Hematopoietic multipotent progenitor cell treated with erythropoietin and hydrocortisone succinate and interleukin-3 and kit ligand, for 6 days (in vitro differentiated cells): ENCODE measurements at regions not wholly inside any gene's neighbourhood (a gene's known extent, or its start where the extent isn't known, plus 50 kb on each side); places are given as distances from the start of the nearest gene placed in this dataset.
"Not testable (repeated sequence)": the region's sequence is repeated elsewhere in the genome, so short reads cannot be mapped to it uniquely, and the experiment has no call there.

ENCODE experiments used
- DNase-seq: peaks from one replicate; pipeline ENCODE4 v3.0.0-alpha.2; 2015

DNA sequence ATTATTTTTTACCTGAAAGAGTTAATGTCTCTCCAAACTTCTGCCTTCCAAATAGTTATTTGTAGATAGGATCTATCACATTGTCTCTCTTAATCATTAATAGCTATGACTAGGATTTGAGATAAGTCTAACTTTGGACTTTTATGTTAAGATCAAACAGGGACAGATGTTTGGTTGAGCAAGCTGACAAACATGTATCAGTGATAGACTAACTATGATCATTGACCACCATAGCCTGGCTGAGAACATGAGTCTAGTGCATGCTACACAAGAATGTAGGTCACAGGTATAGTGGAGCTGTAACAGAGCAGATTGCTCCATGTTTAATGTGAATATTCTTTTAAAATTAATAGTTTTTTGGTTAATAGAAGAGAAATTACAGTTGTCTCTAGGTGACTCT lies 52.0 kb downstream of the SYT15B start:
- DNase-seq: not testable (repeated sequence)

GRCh38 chr10:47710443-47710842 lies 52.9 kb downstream of the SYT15B start:
- DNase-seq: not testable (repeated sequence)

DNA sequence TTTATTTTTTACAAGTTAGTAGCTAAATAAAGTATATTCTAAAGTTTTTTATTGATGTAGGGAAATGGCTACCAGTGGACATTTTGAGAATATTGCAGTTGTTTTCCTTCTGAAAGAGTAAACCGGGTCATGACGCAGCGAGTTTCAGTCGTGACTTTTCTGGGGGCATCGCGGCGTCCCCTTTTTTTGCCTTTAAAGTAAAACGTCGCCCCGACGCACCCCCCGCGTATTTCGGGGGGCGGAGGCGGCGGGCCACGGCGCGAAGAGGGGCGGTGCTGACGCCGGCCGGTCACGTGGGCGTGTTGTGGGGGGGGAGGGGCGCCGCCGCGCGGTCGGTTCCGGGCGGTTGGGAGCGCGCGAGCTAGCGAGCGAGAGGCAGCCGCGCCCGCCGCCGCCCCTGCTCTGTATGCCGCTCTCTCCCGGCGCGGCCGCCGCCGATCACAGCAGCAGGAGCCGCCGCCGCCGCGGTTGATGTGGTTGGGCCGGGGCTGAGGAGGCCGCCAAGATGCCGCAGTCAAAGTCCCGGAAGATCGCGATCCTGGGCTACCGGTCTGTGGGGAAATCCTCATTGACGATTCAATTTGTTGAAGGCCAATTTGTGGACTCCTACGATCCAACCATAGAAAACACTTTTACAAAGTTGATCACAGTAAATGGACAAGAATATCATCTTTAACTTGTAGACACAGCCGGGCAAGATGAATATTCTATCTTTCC lies 57.5 kb downstream of the SYT15B start:
- DNase-seq: peak; percentile 11

DNA sequence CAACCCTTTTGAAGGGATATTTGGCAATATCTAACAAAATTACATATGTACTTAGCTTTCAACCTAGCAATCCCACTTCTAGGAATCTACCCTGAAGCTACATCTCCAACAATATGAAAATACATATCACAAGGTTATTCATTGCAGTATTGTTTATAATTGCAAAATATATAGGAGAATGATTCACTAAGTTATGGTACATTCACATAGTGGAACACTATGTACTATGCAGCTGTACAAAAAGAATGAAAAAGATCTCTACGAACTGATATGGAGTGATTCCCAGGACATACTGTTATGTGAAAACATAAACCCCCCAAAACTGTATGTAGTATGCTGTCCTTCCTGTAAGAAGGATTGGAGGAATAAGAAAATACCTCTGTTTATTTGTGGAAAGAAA lies 62.1 kb downstream of the SYT15B start:
- not testable (repeated sequence) for DNase-seq

GRCh38 chr10:47699854-47700253 lies 63.5 kb downstream of the SYT15B start:
- not testable (repeated sequence) for DNase-seq

- DNase-seq: not testable (repeated sequence)
These were observed 67.2 kb downstream of the SYT15B start for GRCh38 chr10:47696170-47696569.

DNA sequence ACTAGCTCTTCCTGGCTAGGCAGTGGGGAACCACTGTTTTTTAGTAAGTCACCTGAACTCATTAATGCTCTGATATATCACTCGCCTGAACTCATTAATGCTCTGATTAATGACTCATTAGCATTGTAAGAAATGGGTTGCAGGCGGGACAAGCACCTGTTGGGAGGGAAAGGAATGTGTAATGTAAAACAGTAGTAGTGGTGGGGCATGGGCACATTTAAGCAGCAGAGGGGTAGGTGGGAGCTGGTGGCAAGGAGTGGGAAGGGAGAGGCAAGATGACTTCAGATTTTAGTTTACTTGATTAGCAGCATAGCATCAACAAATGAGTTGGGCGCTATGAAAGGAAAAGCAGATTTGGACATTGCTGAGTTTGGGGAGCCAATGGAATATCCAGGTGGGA lies 68.2 kb downstream of the SYT15B start:
- not testable (repeated sequence) for DNase-seq

DNA sequence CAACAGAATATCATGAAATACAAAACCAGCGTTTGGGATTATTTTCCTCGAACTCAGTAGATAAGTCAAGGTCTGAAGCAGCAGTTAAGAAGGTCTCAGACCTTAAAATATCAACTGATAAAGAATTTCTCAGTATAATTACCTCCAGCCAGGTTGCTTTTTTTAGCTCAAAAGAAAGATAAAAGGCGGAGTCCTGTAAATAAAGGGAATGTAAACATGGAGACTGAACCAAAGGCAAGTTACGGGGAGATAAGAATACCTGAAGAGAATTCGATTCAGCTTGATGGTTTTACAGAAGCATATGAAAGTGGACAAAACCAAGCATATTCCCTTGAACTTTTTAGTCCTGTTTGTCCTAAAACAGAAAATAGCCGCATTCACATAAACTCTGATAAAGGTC lies 73.1 kb downstream of the SYT15B start:
- DNase-seq: not testable (repeated sequence)

DNA sequence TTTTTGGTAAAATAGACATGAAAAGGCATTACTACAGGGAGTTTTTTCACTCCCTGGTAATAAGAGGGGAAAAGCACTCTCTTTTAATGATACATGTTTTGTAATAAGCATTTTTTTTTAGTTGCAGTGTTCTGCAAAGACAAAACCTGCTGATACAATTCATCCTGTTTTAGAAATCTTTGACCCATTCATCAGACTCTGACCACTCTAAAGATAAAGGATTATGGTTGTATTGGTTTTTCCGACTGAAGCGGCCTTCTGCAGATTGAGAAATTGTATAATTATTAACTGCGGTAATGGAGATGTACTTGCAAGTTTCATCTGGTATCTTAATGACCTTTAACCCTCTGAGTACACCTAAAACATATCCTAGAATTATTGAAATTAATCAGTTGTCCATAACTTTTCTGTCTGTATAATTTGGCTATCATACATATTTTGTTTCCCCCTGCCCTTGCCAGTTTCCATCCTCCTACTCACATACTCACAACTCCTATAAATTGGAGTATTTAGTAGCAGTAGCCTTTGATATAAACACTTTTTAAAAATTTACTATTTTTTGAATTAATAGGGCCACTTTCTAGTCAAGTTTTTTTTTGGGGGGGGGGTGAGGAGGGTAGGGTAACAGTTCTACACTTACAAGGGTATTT lies 79.4 kb downstream of the SYT15B start:
- not testable (repeated sequence) for DNase-seq

- DNase-seq: not testable (repeated sequence)
These were observed 81.8 kb downstream of the SYT15B start for GRCh38 chr10:47681638-47681990.

DNA sequence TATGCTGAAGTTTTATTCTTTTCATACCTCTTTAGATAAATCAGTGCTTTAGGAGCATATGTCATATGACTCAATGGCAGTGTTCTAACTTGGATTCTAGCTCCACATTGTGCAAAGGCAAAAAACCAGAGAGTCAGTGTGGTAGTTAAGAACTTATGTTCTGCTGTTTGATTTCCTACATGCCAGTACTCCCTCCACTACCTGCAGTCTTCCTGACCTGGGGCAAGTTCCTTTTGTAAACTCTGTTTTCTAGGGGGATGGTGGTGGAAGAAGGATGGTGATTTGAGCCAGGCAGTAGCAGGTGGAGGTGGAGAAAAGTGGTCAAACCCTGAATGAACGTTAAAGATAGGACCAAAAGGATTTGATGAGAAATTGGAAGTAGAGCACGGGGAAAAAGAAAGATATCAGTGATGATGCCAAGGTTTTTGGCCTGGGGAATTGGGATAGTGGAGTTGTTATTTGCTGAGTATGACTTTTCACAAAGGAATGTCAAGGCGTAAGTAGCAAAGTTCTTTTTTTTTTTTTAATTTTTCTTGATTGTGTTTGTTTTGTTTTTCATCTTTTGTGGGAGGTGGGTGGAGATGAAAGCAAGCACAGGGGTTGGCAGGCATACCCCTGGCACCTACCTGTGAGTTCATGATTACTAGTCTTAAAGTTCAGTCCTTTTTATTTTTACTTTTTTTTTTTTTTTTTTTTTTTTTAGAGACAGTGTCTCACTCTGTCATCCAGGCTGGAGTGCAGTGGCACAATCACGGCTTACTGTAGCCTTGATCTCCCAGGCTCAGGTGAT lies 82.3 kb downstream of the SYT15B start:
- not testable (repeated sequence) for DNase-seq

- not testable (repeated sequence) for DNase-seq
These were observed 87.3 kb downstream of the SYT15B start for GRCh38 chr10:47676102-47676501.

DNA sequence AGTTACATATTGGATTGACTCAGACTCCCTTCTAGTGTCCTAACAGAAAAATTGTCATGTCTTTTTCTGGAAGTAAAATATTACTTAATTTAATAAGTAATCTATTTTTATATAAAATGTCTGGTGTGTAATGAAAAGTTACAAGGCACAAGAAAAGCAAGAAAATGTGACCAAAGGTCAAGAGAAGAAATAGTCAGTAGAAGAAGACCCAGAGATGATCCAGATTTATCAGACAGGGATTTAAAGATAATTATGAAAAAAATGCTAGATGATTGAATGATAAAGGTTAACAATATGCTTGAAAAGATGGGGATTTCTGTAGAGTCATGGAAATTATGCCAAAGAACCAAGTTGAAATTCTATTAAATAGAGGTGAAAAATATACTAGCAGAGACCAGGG lies 87.8 kb downstream of the SYT15B start:
- DNase-seq: not testable (repeated sequence)

GRCh38 chr10:47673128-47673527 lies 90.3 kb downstream of the SYT15B start:
- DNase-seq: not testable (repeated sequence)

- DNase-seq: not testable (repeated sequence)
These were observed 92.5 kb downstream of the SYT15B start for GRCh38 chr10:47670857-47671256.

- not testable (repeated sequence) for DNase-seq
These were observed 101.3 kb downstream of the SYT15B start for GRCh38 chr10:47661955-47662577.

- DNase-seq: not testable (repeated sequence)
These were observed 106.7 kb downstream of the SYT15B start for GRCh38 chr10:47656732-47657131.

- DNase-seq: not testable (repeated sequence)
These were observed 109.2 kb downstream of the SYT15B start for GRCh38 chr10:47654161-47654560.

- not testable (repeated sequence) for DNase-seq
These were observed 114.8 kb downstream of the SYT15B start for GRCh38 chr10:47648594-47648993.

DNA sequence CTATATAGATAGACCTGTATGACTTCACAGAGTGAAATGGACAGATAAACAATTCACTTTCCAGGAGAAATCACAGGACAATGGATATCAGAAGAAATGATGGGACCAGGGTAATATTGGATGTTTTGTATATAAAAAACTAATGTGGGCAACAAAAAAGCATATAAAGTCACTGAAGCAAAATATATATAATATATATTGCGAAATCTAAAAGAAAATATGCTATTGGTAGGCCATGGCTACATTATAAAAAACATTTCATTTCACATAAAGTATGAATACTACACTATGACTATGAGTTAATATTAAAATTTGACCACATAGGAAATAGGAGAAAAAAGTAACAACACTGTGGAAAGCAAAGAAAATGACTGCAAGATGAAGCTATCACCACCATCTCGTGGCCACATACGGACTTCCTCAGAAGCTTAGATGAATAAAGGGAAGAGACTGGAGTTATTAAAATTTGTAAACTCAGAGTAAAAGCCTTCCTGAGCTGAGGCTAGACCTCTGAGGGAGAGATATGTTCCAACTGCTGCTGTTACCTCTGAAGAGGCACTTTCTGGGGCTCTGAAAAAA lies 115.8 kb downstream of the SYT15B start:
- peak; percentile 12 for DNase-seq

DNA sequence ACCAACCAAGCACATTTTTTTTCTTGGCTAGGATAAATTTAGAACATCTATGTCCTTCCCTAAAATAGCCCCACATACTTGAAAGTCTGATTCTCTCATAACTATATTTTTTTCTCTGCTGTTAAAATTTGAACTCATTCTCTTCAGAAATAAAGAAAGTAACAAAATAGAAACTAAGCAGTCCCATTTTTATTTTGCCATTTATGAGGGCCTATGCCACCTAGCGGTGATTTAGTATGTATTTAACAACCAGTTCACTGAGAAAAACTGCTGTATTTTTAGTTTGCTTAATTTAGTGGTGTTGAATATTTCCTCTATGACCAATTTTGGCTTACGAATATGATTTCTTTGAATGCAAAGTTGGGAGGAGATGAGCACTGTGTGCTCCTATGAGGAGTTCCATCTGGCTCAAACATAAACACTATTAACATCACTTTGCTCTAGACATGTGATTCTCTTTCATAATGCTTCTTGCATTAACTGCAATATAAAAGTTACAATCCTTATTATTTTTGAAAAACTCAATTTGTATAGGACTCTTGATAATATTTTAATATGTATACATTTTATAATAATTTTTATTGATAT lies 116.6 kb downstream of the SYT15B start:
- peak; percentile 81 for DNase-seq

DNA sequence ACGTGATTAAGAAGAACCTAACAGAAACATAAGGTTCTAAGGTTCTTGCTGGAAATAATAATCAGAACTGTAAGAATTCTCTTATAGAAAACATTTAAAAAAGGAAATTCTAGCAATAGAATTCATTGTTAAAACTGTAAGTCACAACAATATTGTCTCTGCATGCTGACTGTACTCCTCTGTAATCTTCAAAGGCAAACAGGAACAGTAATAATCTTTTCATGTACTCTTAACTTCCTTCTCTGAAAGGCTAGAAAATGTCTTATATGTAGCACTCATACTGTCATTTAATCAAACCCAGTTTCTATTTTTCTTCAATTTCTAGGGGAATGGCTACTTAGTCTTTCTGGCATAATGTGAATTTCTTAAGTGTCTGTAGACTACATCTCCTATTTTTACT lies 103.5 kb upstream of the AGAP9 start:
- not testable (repeated sequence) for DNase-seq
